HUES48 (cell line): ENCODE measurements at regions not wholly inside any gene's neighbourhood (a gene's known extent, or its start where the extent isn't known, plus 50 kb on each side); places are given as distances from the start of the nearest gene placed in this dataset.

Experiments
- H3K27ac ChIP-seq: one replicate; pipeline ENCODE4 v1.7.0; 2013; ENCODE audit warnings: low read depth, low read length, inconsistent platforms
- H3K27me3 ChIP-seq: 2 replicates; pipeline ENCODE4 v1.6.1; 2013; ENCODE audit warnings: mild to moderate bottlenecking, low read length; ENCODE audit not compliant: control insufficient read depth, insufficient read depth
- H3K36me3 ChIP-seq: 2 replicates; pipeline ENCODE4 v1.6.1; 2013; ENCODE audit warnings: low read length; ENCODE audit not compliant: control insufficient read depth, insufficient read depth
- H3K4me1 ChIP-seq: 2 replicates; pipeline ENCODE4 v1.6.1; 2013; ENCODE audit warnings: mild to moderate bottlenecking, low read length; ENCODE audit not compliant: control insufficient read depth, insufficient read depth
- H3K4me3 ChIP-seq: 2 replicates; pipeline ENCODE4 v1.5.1; 2013; ENCODE audit warnings: mild to moderate bottlenecking, low read depth, low read length
- H3K9ac ChIP-seq: 2 replicates; pipeline ENCODE4 v1.6.1; 2013; ENCODE audit warnings: mild to moderate bottlenecking, low read depth, low read length, moderate library complexity
- H3K9me3 ChIP-seq: 2 replicates; pipeline ENCODE4 v1.6.1; 2013; ENCODE audit warnings: low read length; ENCODE audit not compliant: control insufficient read depth, insufficient read depth

DNA sequence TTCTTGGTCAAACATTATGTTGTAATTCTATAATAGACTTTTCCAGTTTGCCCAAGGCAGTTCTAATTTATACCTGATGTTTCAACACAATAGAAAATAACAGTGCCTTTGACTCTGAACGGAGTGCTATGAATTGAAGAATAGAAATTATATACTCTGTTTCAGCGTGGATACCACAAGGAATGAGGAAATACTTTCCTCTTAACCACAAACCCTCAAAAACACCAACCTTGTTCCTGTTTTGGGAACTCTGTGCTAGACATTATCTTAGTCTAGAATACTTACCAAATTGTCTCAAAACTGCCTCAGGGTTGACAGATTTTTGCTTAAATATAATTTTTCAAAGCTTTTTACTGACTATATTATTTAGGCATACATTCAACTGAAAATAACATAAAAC, 1629.3 kb downstream of the MRPL39 start:
- Histone ChIP-seq H3K9ac (no peak overlapping the region), H3K9me3 (peaks cover 10% of the 10 kb centered on the region; the same call in 1 of the 2 replicates), H3K36me3 (no peaks in the 10 kb centered on the region), H3K4me3 (no peak overlapping the region), H3K4me1 (no peaks in the 10 kb centered on the region), H3K27ac (no peak overlapping the region), H3K27me3 (no peaks in the 10 kb centered on the region)

DNA sequence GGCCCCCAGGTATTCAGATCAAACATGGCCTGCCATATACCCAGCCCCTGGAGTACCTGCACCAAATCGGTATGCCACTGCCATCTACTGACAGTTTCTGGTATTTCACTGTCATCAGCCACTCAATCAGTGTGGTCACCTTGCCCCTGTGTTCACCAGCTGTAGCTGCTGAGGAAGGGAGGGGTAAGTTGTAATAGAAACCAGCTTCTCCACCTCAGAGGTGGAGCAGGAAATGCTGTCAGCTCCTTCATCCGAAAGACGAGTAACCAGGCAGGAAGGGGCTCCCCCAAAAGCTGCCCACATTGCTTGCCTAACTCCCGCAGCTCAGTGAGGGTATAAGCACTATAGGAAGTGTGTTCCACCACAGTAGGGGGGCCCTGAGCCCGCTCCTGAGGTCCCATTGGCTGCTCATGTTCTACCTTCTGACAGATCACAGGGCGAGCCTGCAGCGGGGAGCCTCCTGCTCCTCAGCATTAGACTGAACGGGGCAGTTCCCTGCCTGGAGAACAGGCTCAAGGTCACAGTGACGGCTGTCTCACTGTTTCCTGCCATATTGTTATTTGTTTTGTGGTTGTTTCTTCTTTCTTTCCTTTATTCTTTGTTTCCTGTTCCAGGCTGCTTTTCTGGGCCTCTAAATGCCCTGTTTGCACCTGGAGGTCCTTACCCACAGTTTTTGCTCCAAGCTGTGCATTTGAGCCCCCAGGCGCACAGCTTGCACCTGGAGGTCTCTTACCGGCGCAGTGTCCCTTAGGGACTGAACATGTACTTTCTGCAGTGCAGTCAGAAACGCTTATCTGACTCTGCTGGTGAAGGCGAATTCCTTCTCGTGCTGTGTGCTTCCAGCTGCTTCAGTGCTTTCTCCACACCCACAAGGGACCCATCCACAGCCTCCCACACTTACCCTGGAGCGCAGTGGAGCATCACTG, 1638.3 kb downstream of the MRPL39 start:
- H3K27ac ChIP-seq, result no peak overlapping the region
- H3K4me1 ChIP-seq, result no peaks in the 10 kb centered on the region
- no peaks in the 10 kb centered on the region for H3K36me3 ChIP-seq
- no peaks in the 10 kb centered on the region for H3K27me3 ChIP-seq
- no peak overlapping the region for H3K9ac ChIP-seq
- no peaks in the 10 kb centered on the region for H3K9me3 ChIP-seq
- H3K4me3 ChIP-seq, result peak overlapping the region; percentile 36; the same call in 1 of the 2 replicates

DNA sequence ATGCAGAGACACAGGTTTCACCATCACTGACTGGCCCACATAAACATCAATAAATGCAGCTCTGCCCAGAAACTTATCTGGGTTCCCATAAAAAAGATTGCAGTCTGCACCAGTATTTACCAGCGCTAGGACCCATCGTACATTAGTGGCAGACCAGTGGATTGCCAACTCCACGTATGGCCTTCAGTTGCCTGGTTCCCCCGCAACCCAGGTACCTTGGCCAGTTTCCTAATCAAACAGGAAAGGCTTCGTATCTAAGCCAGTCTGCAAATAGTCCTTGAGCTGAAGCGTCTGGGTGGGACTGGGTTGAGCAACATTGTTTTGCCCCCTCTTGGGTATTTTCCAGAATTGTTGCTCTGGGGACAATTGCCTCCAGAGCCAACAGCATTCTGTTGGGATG, 1639.3 kb downstream of the MRPL39 start:
- H3K27ac ChIP-seq, result no peak overlapping the region

GRCh38 chr21:23963454-23963853, 1643.8 kb downstream of the MRPL39 start:
- Histone ChIP-seq H3K27me3 (no peaks in the 10 kb centered on the region), H3K9ac (no peak overlapping the region), H3K4me1 (no peaks in the 10 kb centered on the region), H3K36me3 (no peaks in the 10 kb centered on the region), H3K27ac (no peak overlapping the region), H3K4me3 (no peak overlapping the region), H3K9me3 (no peaks in the 10 kb centered on the region)

More for the DNA sequence above, 1639.3 kb downstream of the MRPL39 start:
- Histone ChIP-seq H3K27me3 (no peaks in the 10 kb centered on the region), H3K9me3 (no peaks in the 10 kb centered on the region), H3K4me1 (no peaks in the 10 kb centered on the region), H3K9ac (no peak overlapping the region), H3K4me3 (no peak overlapping the region), H3K36me3 (no peaks in the 10 kb centered on the region)

GRCh38 chr21:23960769-23961168, 1646.5 kb downstream of the MRPL39 start:
- Histone ChIP-seq H3K27ac (no peak overlapping the region), H3K4me1 (no peaks in the 10 kb centered on the region), H3K9ac (no peak overlapping the region), H3K9me3 (no peaks in the 10 kb centered on the region), H3K36me3 (no peaks in the 10 kb centered on the region), H3K27me3 (no peaks in the 10 kb centered on the region), H3K4me3 (no peak overlapping the region)

DNA sequence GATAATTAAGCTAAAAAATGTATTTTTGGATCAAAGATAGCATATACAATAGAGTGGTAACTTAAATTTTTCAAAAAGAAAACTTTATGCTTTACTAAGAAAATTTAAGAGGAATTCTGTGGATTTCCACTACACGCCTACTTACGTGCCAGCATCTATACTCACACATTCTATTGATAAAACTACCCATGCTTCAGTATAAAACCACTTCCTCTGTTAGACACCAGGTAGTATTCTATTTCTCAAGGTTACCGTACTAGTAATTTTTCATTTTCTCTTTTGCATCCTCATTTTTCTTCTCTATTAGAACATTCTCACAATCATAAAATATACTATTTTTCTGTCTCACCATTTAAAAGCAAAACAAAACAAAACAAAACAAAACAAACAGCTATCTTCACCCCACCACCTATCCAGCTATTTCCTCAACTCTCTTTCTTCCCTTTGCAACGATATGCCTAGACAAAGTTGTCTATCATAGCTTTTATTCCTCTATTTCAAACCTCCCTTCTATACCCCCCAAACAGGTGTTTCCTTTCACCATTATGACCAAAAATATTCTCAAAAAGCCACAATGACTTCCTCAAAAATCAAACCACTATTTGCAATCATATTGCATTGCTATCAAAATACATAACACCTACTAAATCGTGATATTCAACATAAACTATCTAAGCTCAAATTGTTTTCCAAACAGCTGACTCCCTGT, 1652.0 kb downstream of the MRPL39 start:
- H3K4me1 ChIP-seq, result no peaks in the 10 kb centered on the region
- H3K4me3 ChIP-seq, result no peak overlapping the region
- no peaks in the 10 kb centered on the region for H3K9me3 ChIP-seq
- H3K27me3 ChIP-seq, result no peaks in the 10 kb centered on the region
- no peak overlapping the region for H3K27ac ChIP-seq
- H3K36me3 ChIP-seq, result no peaks in the 10 kb centered on the region
- no peak overlapping the region for H3K9ac ChIP-seq

DNA sequence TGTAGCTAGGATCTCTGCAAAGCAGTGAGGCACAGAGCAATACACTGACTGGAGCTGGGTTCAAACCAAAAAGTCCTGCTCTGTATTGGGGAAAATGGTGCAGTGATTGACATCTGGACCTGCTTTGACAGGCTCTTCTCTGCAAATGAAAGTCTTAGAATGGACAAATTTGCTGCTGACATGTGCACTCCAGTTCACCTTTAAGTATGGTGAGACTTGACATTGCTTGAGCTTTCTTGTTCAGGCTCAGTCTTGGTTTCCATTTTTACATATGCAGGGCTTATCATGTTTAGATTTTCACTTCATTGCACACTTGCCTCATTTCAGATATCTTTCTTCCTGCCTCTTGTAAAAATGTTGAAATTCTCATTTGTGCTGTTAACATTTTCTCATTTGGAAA, 1655.0 kb downstream of the MRPL39 start:
- Histone ChIP-seq H3K9me3 (no peaks in the 10 kb centered on the region), H3K4me1 (no peaks in the 10 kb centered on the region), H3K27ac (no peak overlapping the region)

GRCh38 chr21:23951251-23951650, 1656.0 kb downstream of the MRPL39 start:
- Histone ChIP-seq H3K4me1 (no peaks in the 10 kb centered on the region), H3K27ac (no peak overlapping the region), H3K9me3 (no peaks in the 10 kb centered on the region), H3K27me3 (no peaks in the 10 kb centered on the region), H3K4me3 (no peak overlapping the region), H3K9ac (no peak overlapping the region), H3K36me3 (no peaks in the 10 kb centered on the region)

More for the DNA sequence above, 1655.0 kb downstream of the MRPL39 start:
- Histone ChIP-seq H3K27me3 (no peaks in the 10 kb centered on the region), H3K36me3 (no peaks in the 10 kb centered on the region), H3K4me3 (no peak overlapping the region), H3K9ac (no peak overlapping the region)

- H3K27me3 ChIP-seq, result no peaks in the 10 kb centered on the region
- no peak overlapping the region for H3K27ac ChIP-seq
- no peaks in the 10 kb centered on the region for H3K9me3 ChIP-seq
- H3K36me3 ChIP-seq, result no peaks in the 10 kb centered on the region
- H3K4me1 ChIP-seq, result no peaks in the 10 kb centered on the region
- no peak overlapping the region for H3K4me3 ChIP-seq
- H3K9ac ChIP-seq, result no peak overlapping the region
Observed at GRCh38 chr21:23950344-23950743, 1656.9 kb downstream of the MRPL39 start.

DNA sequence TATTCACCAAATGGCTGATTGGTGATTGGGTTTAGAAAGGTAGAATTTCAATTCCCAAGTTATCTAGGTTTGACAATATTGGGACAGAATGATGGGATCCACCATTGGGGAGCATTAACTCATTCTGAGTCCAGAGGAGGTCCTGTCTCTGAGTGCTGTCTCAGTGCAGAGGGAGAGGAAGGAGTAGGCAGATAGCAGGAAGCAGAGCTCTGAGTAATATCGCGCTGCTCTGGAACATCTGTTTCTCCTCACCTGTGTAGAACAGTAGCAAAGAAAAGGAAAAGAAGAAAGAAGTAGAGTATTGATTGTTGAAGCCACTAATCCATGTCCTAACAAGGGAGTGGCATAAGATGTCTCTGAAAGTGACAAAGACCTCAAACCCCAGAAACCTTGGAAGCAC, 1657.8 kb downstream of the MRPL39 start:
- no peaks in the 10 kb centered on the region for H3K36me3 ChIP-seq
- no peak overlapping the region for H3K4me3 ChIP-seq
- H3K4me1 ChIP-seq, result no peaks in the 10 kb centered on the region
- H3K9me3 ChIP-seq, result no peaks in the 10 kb centered on the region
- H3K9ac ChIP-seq, result no peak overlapping the region
- H3K27me3 ChIP-seq, result no peaks in the 10 kb centered on the region
- H3K27ac ChIP-seq, result no peak overlapping the region
